Endothelial cell of umbilical vein (primary cell): ENCODE measurements at regions not wholly inside any gene's neighbourhood (a gene's known extent, or its start where the extent isn't known, plus 50 kb on each side); places are given as distances from the start of the nearest gene placed in this dataset.

Experiments used
- BruUV-seq: library from RNA; stranded (reverse); fragments of 400-500 nt; replicated peaks from 2 replicates; lab custom pipeline; 2021; lab: Mats Ljungman, UMichigan
- CTCF ChIA-PET: fragments of 300-600, 350-600 bp; sonication (Branson Sonifier 250); formaldehyde crosslinking; loops from one replicate; lab custom pipeline; 2021; ENCODE audit warnings: antibody characterized with exemption, inconsistent platforms; lab: Charles Lee
- POLR2A ChIA-PET: fragments of 300-600, 350-600 bp; sonication (Branson Sonifier 250); formaldehyde crosslinking; loops from one replicate; lab custom pipeline; 2021; ENCODE audit warnings: antibody characterized with exemption, inconsistent platforms; lab: Charles Lee
- DNase-seq: peaks from one replicate; pipeline ENCODE4 v3.0.0-alpha.2; 2011; ENCODE audit warnings: low read depth, low spot score
- FAIRE-seq: peaks from 2 replicates; lab custom pipeline; 2011; peaks lifted over from hg19 to GRCh38; lab: Jason Lieb, UNC
- H2AFZ ChIP-seq: 2 replicates; pipeline ENCODE4 v1.6.0; 2012; ENCODE audit warnings: low read depth, low read length, control low read depth, inconsistent platforms
- H3K27ac ChIP-seq: 2 replicates; pipeline ENCODE4 v1.5.1; 2011; ENCODE audit warnings: low read depth, mild to moderate bottlenecking, control low read depth, low read length, moderate library complexity; ENCODE audit not compliant: insufficient read depth
- H3K27me3 ChIP-seq, 2 experiments: 2 replicates each; pipeline versions ENCODE4 v1.6.0 to v1.6.1; 2011; ENCODE audit warnings: low read length in 2 of 2, mixed read lengths in 1 of 2; ENCODE audit not compliant: control insufficient read depth in 2 of 2, insufficient read depth in 2 of 2
- H3K36me3 ChIP-seq, 2 experiments: 2 replicates in 1 of 2; 3 replicates in 1 of 2; pipeline ENCODE4 v1.5.1; 2011; ENCODE audit warnings: low read length in 2 of 2, mild to moderate bottlenecking in 1 of 2, moderate library complexity in 1 of 2; ENCODE audit not compliant: control insufficient read depth in 2 of 2, insufficient read depth in 2 of 2; ENCODE audit errors: extremely low read depth in 1 of 2
- H3K4me1 ChIP-seq: 3 replicates; pipeline ENCODE4 v1.5.1; 2011; ENCODE audit warnings: mild to moderate bottlenecking, low read length; ENCODE audit not compliant: control insufficient read depth, insufficient read depth; ENCODE audit errors: extremely low read depth
- H3K4me2 ChIP-seq: 2 replicates; pipeline ENCODE4 v1.6.1; 2011; ENCODE audit warnings: low read length, control low read depth, mixed read lengths; ENCODE audit not compliant: insufficient read depth
- H3K4me3 ChIP-seq, 3 experiments: fragments of 200-600 bp in 1 of 3; sonication (generic), shearing (Covaris generic) in 1 of 3; replicated peaks in 1 of 3; 2 replicates each; pipeline ENCODE4 v1.5.1; 2011 to 2016; ENCODE audit warnings: control low read depth in 3 of 3, low read length in 3 of 3, mild to moderate bottlenecking in 2 of 3, inconsistent platforms in 1 of 3, low read depth in 1 of 3, moderate library complexity in 1 of 3; ENCODE audit not compliant: insufficient read depth in 1 of 3
- H3K79me2 ChIP-seq: 2 replicates; pipeline ENCODE4 v1.6.0; 2012; ENCODE audit warnings: low read length, inconsistent platforms; ENCODE audit not compliant: control insufficient read depth, insufficient read depth
- H3K9ac ChIP-seq: replicated peaks from 2 replicates; pipeline ENCODE3; 2011; ENCODE audit warnings: low read length, control low read depth; ENCODE audit not compliant: insufficient read depth; ENCODE audit errors: extremely low read depth
- H3K9me1 ChIP-seq: replicated peaks from 3 replicates; pipeline ENCODE4 v1.6.0; 2011; ENCODE audit warnings: mild to moderate bottlenecking, low read length; ENCODE audit not compliant: control insufficient read depth, insufficient read depth; ENCODE audit errors: extremely low read depth
- H3K9me3 ChIP-seq: replicated peaks from 2 replicates; pipeline ENCODE4 v1.5.1; 2012; ENCODE audit warnings: low read length, inconsistent platforms; ENCODE audit not compliant: control insufficient read depth, insufficient read depth
- H4K20me1 ChIP-seq: replicated peaks from 2 replicates; pipeline ENCODE3; 2011; ENCODE audit warnings: mild to moderate bottlenecking, low read length; ENCODE audit not compliant: control insufficient read depth, insufficient read depth; ENCODE audit errors: extremely low read depth
- EZH2 ChIP-seq: IDR thresholded peaks from 2 replicates; pipeline ENCODE4 v1.6.1; 2012; ENCODE audit warnings: borderline replicate concordance, low read depth, mild to moderate bottlenecking, moderate library complexity, low read length, inconsistent platforms; ENCODE audit not compliant: severe bottlenecking
- FOS ChIP-seq: IDR thresholded peaks from 2 replicates; pipeline ENCODE4 v1.6.1; 2011; ENCODE audit warnings: mild to moderate bottlenecking, low read length, moderate library complexity, borderline replicate concordance; ENCODE audit not compliant: insufficient read depth
- GATA2 ChIP-seq: IDR thresholded peaks from 2 replicates; pipeline ENCODE4 v1.7.0; 2011; ENCODE audit warnings: low read depth, mild to moderate bottlenecking, moderate library complexity, mixed read lengths, low read length; ENCODE audit not compliant: insufficient read length, insufficient read depth
- JUN ChIP-seq: IDR thresholded peaks from 2 replicates; pipeline ENCODE4 v1.6.1; 2011; ENCODE audit warnings: borderline replicate concordance, low read depth; ENCODE audit not compliant: insufficient read length, insufficient read depth
- MYC ChIP-seq: IDR thresholded peaks from one replicate; pipeline ENCODE4 v1.6.1; 2011; ENCODE audit warnings: mild to moderate bottlenecking, low read depth, low read length
- POLR2A ChIP-seq: IDR thresholded peaks from 2 replicates; pipeline ENCODE4 v1.6.1; 2012; ENCODE audit warnings: low read depth, mild to moderate bottlenecking, control low read depth, low read length
- POLR2AphosphoS5 ChIP-seq: IDR thresholded peaks from 2 replicates; pipeline ENCODE4 v1.6.1; 2012; ENCODE audit warnings: low read depth, mild to moderate bottlenecking, control low read depth, low read length, moderate library complexity; ENCODE audit not compliant: insufficient read depth
- dilution Hi-C: fragments of 300-500 bp; cut with MboI; formaldehyde crosslinking; loops from one replicate; pipeline ENCODE4 v1.15.0; 2019; ENCODE audit warnings: low sequenced_read_pairs; ENCODE audit not compliant: extremely low pct_ligation_motif_present
- intact Hi-C: fragments of 100-400 bp; cut with micrococcal nuclease; formaldehyde crosslinking; loops from one replicate; pipeline ENCODE4 v1.10.0; 2022
- TF ChIP-seq, protein P1 (sequence below), 2 donors: IDR thresholded peaks; 1 replicate in 1 of 2; 2 replicates in 1 of 2; pipeline ENCODE4 v1.5.1; 2011; ENCODE audit warnings: low read length in 2 of 2, mild to moderate bottlenecking in 2 of 2, moderate library complexity in 2 of 2, control low read depth in 1 of 2, inconsistent platforms in 1 of 2, low read depth in 1 of 2; ENCODE audit not compliant: insufficient read depth in 1 of 2; ENCODE audit errors: extremely low read depth in 1 of 2
- TF ChIP-seq, protein P2 (sequence below): IDR thresholded peaks from 2 replicates; pipeline ENCODE4 v1.6.1; 2011; ENCODE audit not compliant: insufficient read depth, insufficient read length

DNA sequence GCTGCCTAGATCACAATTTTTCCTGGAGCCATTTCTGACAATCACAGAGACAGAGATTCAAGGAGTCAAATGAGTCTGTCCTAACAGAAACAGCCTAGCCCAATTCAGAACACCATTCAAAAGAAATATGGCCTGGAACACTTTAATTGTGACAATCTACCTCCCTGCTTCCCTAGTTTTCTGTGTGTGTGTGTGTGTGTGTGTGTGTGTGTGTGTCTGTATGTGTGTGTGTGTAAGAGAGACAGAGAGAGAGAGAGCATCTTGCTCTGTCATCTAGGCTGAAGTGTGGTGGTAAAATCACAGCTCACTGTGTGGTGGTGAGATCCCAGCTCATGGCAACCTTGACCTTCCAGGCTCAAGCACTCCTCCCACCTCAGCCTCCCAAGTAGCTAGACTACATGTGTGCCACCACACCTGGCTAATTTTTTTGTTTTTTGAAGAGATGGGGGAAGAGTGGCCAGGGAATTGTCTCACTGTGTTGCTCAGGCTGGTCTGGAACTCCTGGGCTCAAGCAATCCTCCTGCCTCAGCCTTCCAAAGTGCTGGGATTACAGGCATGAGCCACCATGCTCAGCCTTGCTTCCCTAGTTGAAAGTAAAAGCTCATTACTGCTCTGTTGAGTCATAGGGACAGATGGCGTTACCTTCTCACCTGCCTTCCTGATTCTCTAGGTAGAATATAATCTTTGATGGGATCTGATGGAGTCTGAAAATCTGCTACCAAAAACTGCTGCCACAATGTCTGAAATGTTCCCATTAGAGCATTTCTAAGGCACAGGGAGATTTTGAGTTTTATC is 89.6 kb upstream of the BEND6 start:
- DNase-seq (no peak), FAIRE-seq (no peak)
- Histone ChIP-seq H3K27me3 (no peaks in the 10 kb centered on the region), H3K9me3 (no peaks in the 10 kb centered on the region), H3K27ac (no peak overlapping the region), H3K4me1 (peaks cover 76% of the 10 kb centered on the region), H3K4me3 (no peak overlapping the region), H3K9me1 (no peaks in the 10 kb centered on the region), H3K79me2 (no peaks in the 10 kb centered on the region), H3K9ac (no peak overlapping the region), H3K4me2 (no peak overlapping the region), H4K20me1 (no peaks in the 10 kb centered on the region), H2AFZ (no peak overlapping the region), H3K36me3 (no peaks in the 10 kb centered on the region)
- no peak for TF ChIP-seq JUN
- TF ChIP-seq POLR2A, result no peak
- TF ChIP-seq, protein P1, sequence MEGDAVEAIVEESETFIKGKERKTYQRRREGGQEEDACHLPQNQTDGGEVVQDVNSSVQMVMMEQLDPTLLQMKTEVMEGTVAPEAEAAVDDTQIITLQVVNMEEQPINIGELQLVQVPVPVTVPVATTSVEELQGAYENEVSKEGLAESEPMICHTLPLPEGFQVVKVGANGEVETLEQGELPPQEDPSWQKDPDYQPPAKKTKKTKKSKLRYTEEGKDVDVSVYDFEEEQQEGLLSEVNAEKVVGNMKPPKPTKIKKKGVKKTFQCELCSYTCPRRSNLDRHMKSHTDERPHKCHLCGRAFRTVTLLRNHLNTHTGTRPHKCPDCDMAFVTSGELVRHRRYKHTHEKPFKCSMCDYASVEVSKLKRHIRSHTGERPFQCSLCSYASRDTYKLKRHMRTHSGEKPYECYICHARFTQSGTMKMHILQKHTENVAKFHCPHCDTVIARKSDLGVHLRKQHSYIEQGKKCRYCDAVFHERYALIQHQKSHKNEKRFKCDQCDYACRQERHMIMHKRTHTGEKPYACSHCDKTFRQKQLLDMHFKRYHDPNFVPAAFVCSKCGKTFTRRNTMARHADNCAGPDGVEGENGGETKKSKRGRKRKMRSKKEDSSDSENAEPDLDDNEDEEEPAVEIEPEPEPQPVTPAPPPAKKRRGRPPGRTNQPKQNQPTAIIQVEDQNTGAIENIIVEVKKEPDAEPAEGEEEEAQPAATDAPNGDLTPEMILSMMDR (IDR thresholded peaks at IDR 0.05; ENCODE audit: extremely low read depth in 1 of 2, insufficient read depth in 1 of 2, low read depth in 1 of 2, low read length in 2 of 2), result no peak
- TF ChIP-seq, protein P2, sequence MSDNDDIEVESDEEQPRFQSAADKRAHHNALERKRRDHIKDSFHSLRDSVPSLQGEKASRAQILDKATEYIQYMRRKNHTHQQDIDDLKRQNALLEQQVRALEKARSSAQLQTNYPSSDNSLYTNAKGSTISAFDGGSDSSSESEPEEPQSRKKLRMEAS, result no peak
- no peak for TF ChIP-seq MYC
- no peak for TF ChIP-seq GATA2
- TF ChIP-seq EZH2, result no peak
- TF ChIP-seq FOS, result no peak
- no peak for TF ChIP-seq POLR2AphosphoS5
- ChIA-PET POLR2A (no interaction called here), CTCF (interaction anchor here (1.5 to 6.5 kb wide), 3 partner anchors 14 to 38 kb away, joined by 4 to 67 read pairs (median 4); no protein-coding TSS in a partner anchor)
- intact Hi-C loops, result loop anchor here (5.0 kb wide), 1 partner anchor 37 kb away; no protein-coding TSS in a partner anchor
- dilution Hi-C loops, result no loop called here
- no TSS peak for BruUV-seq
